ENCODE measurements at regions not wholly inside any gene's neighbourhood (a gene's known extent, or its start where the extent isn't known, plus 50 kb on each side); places are given as distances from the start of the nearest gene placed in this dataset.

DNA sequence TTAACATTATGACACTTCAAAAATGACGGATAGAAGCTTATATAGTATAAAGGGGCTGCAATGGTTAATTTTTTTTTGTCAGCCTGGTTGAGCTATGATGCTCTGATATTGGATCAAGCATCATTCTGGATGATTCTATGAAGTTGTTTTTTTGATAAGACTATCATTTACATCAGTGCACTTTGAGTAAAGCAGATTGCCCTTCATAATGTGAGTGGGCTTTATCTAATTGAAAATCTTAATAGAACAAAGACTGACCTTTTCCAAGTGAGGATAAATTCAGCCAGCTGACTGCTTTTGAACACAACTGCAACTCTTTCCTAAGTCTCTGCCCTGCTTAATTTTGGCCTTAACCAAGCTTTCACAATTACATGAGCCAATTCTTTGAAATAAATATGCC is 1476.2 kb downstream of the NCAM2 start:
- Histone ChIP-seq H3K4me3 (ENCODE audit: insufficient read depth, low read length, poor library complexity, severe bottlenecking) (no peak overlapping the region), H3K27me3 (ENCODE audit: low read length) (no peaks in the 10 kb centered on the region), H3K27ac (ENCODE audit: low read depth, low read length) (no peak overlapping the region), H3K9ac (ENCODE audit: low read length) (no peak overlapping the region), H3K9me3 (ENCODE audit: insufficient read depth, low read length) (peaks cover 3% of the 10 kb centered on the region; the same call in 1 of the 2 replicates), H3K79me2 (ENCODE audit: insufficient read depth, low read length) (no peaks in the 10 kb centered on the region), H2AFZ (ENCODE audit: low read depth, low read length, severe bottlenecking) (no peak overlapping the region), H3K4me2 (ENCODE audit: low read depth, low read length, poor library complexity, severe bottlenecking) (no peak overlapping the region), H3K36me3 (ENCODE audit: low read length) (no peaks in the 10 kb centered on the region), H4K20me1 (ENCODE audit: low read depth, low read length) (no peaks in the 10 kb centered on the region), H3F3A (ENCODE audit: insufficient read depth) (no peaks in the 10 kb centered on the region), H3K9me2 (replicated peaks; ENCODE audit: insufficient read depth, low read length) (no peaks in the 10 kb centered on the region)
- TF ChIP-seq, protein P1, sequence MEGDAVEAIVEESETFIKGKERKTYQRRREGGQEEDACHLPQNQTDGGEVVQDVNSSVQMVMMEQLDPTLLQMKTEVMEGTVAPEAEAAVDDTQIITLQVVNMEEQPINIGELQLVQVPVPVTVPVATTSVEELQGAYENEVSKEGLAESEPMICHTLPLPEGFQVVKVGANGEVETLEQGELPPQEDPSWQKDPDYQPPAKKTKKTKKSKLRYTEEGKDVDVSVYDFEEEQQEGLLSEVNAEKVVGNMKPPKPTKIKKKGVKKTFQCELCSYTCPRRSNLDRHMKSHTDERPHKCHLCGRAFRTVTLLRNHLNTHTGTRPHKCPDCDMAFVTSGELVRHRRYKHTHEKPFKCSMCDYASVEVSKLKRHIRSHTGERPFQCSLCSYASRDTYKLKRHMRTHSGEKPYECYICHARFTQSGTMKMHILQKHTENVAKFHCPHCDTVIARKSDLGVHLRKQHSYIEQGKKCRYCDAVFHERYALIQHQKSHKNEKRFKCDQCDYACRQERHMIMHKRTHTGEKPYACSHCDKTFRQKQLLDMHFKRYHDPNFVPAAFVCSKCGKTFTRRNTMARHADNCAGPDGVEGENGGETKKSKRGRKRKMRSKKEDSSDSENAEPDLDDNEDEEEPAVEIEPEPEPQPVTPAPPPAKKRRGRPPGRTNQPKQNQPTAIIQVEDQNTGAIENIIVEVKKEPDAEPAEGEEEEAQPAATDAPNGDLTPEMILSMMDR (IDR thresholded peaks at IDR 0.05; ENCODE audit: insufficient read depth, low read length, poor library complexity, severe bottlenecking) = no peak

- no peak overlapping the region for H3K4me3 ChIP-seq (ENCODE audit: insufficient read depth, low read length, poor library complexity, severe bottlenecking)
- H2AFZ ChIP-seq (ENCODE audit: low read depth, low read length, severe bottlenecking) = no peak overlapping the region
- H4K20me1 ChIP-seq (ENCODE audit: low read depth, low read length) = no peaks in the 10 kb centered on the region
- H3K9me3 ChIP-seq (ENCODE audit: insufficient read depth, low read length) = peaks cover 4% of the 10 kb centered on the region; the same call in 1 of the 2 replicates
- no peak overlapping the region for H3K27ac ChIP-seq (ENCODE audit: low read depth, low read length)
- H3K9ac ChIP-seq (ENCODE audit: low read length) = no peak overlapping the region
- no peaks in the 10 kb centered on the region for H3K9me2 ChIP-seq (replicated peaks; ENCODE audit: insufficient read depth, low read length)
- no peaks in the 10 kb centered on the region for H3K27me3 ChIP-seq (ENCODE audit: low read length)
- TF ChIP-seq, protein P1 (IDR thresholded peaks at IDR 0.05; ENCODE audit: insufficient read depth, low read length, poor library complexity, severe bottlenecking) = no peak
- no peak for TF ChIP-seq EZH2phosphoT487 (conservative IDR thresholded peaks at IDR 0.05; ENCODE audit: low read length)
- H3K79me2 ChIP-seq (ENCODE audit: insufficient read depth, low read length) = no peaks in the 10 kb centered on the region
- no peak overlapping the region for H3K4me2 ChIP-seq (ENCODE audit: low read depth, low read length, poor library complexity, severe bottlenecking)
- H3K36me3 ChIP-seq (ENCODE audit: low read length) = no peaks in the 10 kb centered on the region
- H3F3A ChIP-seq (ENCODE audit: insufficient read depth) = no peaks in the 10 kb centered on the region
Observed at GRCh38 chr21:22476214-22476613, 1478.0 kb downstream of the NCAM2 start.

GRCh38 chr21:22476726-22477646 is 1478.8 kb downstream of the NCAM2 start:
- H3F3A ChIP-seq (ENCODE audit: insufficient read depth) = no peaks in the 10 kb centered on the region
- no peaks in the 10 kb centered on the region for H3K79me2 ChIP-seq (ENCODE audit: insufficient read depth, low read length)
- H4K20me1 ChIP-seq (ENCODE audit: low read depth, low read length) = no peaks in the 10 kb centered on the region
- H3K36me3 ChIP-seq (ENCODE audit: low read length) = no peaks in the 10 kb centered on the region
- H3K9me2 ChIP-seq (replicated peaks; ENCODE audit: insufficient read depth, low read length) = no peaks in the 10 kb centered on the region
- H3K27ac ChIP-seq (ENCODE audit: low read depth, low read length) = no peak overlapping the region
- H3K4me2 ChIP-seq (ENCODE audit: low read depth, low read length, poor library complexity, severe bottlenecking) = no peak overlapping the region
- H3K9ac ChIP-seq (ENCODE audit: low read length) = no peak overlapping the region
- H3K9me3 ChIP-seq (ENCODE audit: insufficient read depth, low read length) = peaks cover 4% of the 10 kb centered on the region; the same call in 1 of the 2 replicates
- no peak overlapping the region for H3K4me3 ChIP-seq (ENCODE audit: insufficient read depth, low read length, poor library complexity, severe bottlenecking)
- no peak overlapping the region for H2AFZ ChIP-seq (ENCODE audit: low read depth, low read length, severe bottlenecking)
- no peaks in the 10 kb centered on the region for H3K27me3 ChIP-seq (ENCODE audit: low read length)
- no peak for TF ChIP-seq EZH2phosphoT487 (conservative IDR thresholded peaks at IDR 0.05; ENCODE audit: low read length)

DNA sequence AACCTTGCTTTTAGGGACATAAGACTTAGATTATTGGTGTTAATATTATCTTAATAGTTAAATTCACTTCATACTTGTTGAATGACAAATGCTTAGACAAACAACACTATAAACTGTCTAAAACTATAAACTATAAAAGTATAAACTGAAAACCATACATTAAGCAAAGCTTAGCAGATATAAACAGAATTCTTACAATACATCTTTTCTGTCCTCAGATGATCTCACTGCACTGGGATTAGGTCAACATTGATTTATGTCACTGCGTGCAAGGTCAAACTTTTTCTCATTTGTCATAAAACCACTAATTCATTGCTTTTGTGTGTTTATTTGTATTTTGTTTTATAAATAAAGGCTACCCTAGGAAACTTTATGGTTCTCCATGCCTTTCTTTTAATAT is 1491.8 kb downstream of the NCAM2 start:
- no peak overlapping the region for H2AFZ ChIP-seq (ENCODE audit: low read depth, low read length, severe bottlenecking)
- TF ChIP-seq, protein P1 (IDR thresholded peaks at IDR 0.05; ENCODE audit: insufficient read depth, low read length, poor library complexity, severe bottlenecking) = no peak
- TF ChIP-seq EZH2phosphoT487 (conservative IDR thresholded peaks at IDR 0.05; ENCODE audit: low read length) = no peak
- H3F3A ChIP-seq (ENCODE audit: insufficient read depth) = no peaks in the 10 kb centered on the region
- H3K36me3 ChIP-seq (ENCODE audit: low read length) = no peaks in the 10 kb centered on the region
- no peaks in the 10 kb centered on the region for H4K20me1 ChIP-seq (ENCODE audit: low read depth, low read length)
- H3K27ac ChIP-seq (ENCODE audit: low read depth, low read length) = no peak overlapping the region
- H3K9me3 ChIP-seq (ENCODE audit: insufficient read depth, low read length) = no peaks in the 10 kb centered on the region
- H3K9ac ChIP-seq (ENCODE audit: low read length) = no peak overlapping the region
- H3K79me2 ChIP-seq (ENCODE audit: insufficient read depth, low read length) = no peaks in the 10 kb centered on the region
- H3K9me2 ChIP-seq (replicated peaks; ENCODE audit: insufficient read depth, low read length) = no peaks in the 10 kb centered on the region
- H3K4me2 ChIP-seq (ENCODE audit: low read depth, low read length, poor library complexity, severe bottlenecking) = no peak overlapping the region
- H3K27me3 ChIP-seq (ENCODE audit: low read length) = no peaks in the 10 kb centered on the region
- no peak overlapping the region for H3K4me3 ChIP-seq (ENCODE audit: insufficient read depth, low read length, poor library complexity, severe bottlenecking)
